Upper lobe of left lung (tissue), 4 donors: ENCODE measurements at regions not wholly inside any gene's neighbourhood (a gene's known extent, or its start where the extent isn't known, plus 50 kb on each side); places are given as distances from the start of the nearest gene placed in this dataset.

Experiments
- POLR2A ChIP-seq, 4 donors: fragments of 450-650 bp; IDR thresholded peaks; one replicate each; pipeline ENCODE4 v1.5.1; 2016 to 2017; ENCODE audit warnings: antibody characterized with exemption in 4 of 4, mild to moderate bottlenecking in 2 of 4
- POLR2AphosphoS5 ChIP-seq, 2 donors: sonication (generic); formaldehyde crosslinking; IDR thresholded peaks; one replicate each; pipeline ENCODE4 v1.5.1; 2017; ENCODE audit warnings: antibody characterized with exemption in 2 of 2
- TF ChIP-seq, protein P1 (sequence below), 6 experiments: fragments of 450-650 bp in 4 of 6; fragments of 200-600 bp in 2 of 6; sonication (generic) in 2 of 6; IDR thresholded peaks; one replicate each; pipeline ENCODE4 v1.5.1; 2016 to 2019; ENCODE audit warnings: antibody characterized with exemption in 6 of 6

DNA sequence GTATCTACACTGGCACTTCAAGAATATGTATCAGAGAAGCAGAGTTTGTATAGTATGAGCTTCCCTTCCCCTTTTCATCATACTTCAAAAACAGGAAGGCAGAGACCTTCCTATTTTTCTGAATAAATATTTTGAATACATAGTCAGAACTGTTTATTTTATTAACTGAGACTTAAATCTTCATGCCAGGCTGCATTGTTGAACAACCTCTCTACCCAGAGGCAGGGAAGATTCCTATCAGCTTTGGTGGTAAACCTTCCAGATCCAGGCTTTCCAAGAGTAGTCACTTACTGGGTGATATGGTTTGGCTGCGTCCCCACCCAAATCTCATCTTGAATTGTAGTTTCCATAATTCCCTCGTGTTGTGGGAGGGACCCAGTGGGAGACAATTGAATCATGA lies 217.4 kb upstream of the ATP11B start:
- TF ChIP-seq, protein P1, sequence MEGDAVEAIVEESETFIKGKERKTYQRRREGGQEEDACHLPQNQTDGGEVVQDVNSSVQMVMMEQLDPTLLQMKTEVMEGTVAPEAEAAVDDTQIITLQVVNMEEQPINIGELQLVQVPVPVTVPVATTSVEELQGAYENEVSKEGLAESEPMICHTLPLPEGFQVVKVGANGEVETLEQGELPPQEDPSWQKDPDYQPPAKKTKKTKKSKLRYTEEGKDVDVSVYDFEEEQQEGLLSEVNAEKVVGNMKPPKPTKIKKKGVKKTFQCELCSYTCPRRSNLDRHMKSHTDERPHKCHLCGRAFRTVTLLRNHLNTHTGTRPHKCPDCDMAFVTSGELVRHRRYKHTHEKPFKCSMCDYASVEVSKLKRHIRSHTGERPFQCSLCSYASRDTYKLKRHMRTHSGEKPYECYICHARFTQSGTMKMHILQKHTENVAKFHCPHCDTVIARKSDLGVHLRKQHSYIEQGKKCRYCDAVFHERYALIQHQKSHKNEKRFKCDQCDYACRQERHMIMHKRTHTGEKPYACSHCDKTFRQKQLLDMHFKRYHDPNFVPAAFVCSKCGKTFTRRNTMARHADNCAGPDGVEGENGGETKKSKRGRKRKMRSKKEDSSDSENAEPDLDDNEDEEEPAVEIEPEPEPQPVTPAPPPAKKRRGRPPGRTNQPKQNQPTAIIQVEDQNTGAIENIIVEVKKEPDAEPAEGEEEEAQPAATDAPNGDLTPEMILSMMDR (IDR thresholded peaks at IDR 0.05) = no peak
- TF ChIP-seq POLR2A (IDR thresholded peaks at IDR 0.05) = no peak
- no peak for TF ChIP-seq POLR2AphosphoS5 (IDR thresholded peaks at IDR 0.05)
